ENCODE measurements at regions not wholly inside any gene's neighbourhood (a gene's known extent, or its start where the extent isn't known, plus 50 kb on each side); places are given as distances from the start of the nearest gene placed in this dataset.

GRCh38 chr9:79263628-79264027 is 308.1 kb upstream of the TLE4 start:
- TF ChIP-seq EP300 (IDR thresholded peaks at IDR 0.05) (no peak), CTCF (IDR thresholded peaks at IDR 0.05) (no peak)

All from ovary (tissue), 3 donors.